ENCODE measurements at regions not wholly inside any gene's neighbourhood (a gene's known extent, or its start where the extent isn't known, plus 50 kb on each side); places are given as distances from the start of the nearest gene placed in this dataset.

- TF ChIP-seq POLR2A (IDR thresholded peaks at IDR 0.05) (no peak), CTCF (IDR thresholded peaks at IDR 0.05) (no peak)
Observed at GRCh38 chr13:34696296-34696695, 245.8 kb upstream of the NBEA start.

Measured in esophagus squamous epithelium (tissue), 4 donors.